ENCODE measurements at regions not wholly inside any gene's neighbourhood (a gene's known extent, or its start where the extent isn't known, plus 50 kb on each side); places are given as distances from the start of the nearest gene placed in this dataset.

- no peak for DNase-seq
Measured at GRCh38 chr15:91523596-91523995, 329.9 kb upstream of the SLCO3A1 start.

DNA sequence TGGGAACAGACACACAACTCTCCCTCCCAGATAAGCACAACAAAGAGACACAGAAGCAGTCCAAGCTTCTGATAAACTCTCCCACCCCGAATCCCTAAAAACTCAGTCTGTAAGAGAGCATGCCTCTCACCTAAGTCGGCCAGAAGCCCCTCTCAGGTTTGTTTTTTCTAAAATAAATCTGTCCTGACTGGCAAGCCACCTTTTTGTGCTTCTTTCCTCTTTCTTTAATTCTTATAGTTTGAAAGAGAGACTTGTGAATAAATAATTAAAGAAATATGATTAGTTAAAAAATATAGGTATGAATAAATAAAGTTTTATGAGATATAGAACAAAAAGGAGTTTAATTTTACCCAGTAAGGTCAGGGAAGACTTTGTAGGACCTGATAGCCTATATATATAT, 329.0 kb upstream of the SLCO3A1 start:
- no peak for DNase-seq

- DNase-seq = no peak
Measured at GRCh38 chr15:91525751-91526150, 327.8 kb upstream of the SLCO3A1 start.

GRCh38 chr15:91526424-91526823, 327.1 kb upstream of the SLCO3A1 start:
- DNase-seq = no peak

DNA sequence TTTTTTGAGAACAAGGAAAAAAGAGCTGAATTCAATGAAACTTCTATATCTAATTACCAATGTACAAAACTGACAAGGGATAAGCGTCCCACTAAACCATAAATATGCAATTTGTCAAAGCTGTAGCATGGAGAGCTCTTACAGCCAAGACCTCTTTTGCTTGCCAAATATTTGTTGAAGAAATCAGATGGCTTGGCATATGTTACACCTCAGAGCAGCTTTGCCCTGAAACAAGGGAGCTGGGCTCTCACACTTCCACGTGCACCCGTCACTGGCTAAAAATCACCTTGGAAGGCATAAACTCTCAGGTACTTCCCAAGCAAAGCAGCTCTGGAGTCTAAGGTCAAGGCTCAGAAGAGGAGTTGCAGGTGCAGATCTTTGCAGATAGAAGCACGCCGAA, 324.7 kb upstream of the SLCO3A1 start:
- no peak for DNase-seq

GRCh38 chr15:91529534-91529933, 324.0 kb upstream of the SLCO3A1 start:
- DNase-seq = no peak

DNA sequence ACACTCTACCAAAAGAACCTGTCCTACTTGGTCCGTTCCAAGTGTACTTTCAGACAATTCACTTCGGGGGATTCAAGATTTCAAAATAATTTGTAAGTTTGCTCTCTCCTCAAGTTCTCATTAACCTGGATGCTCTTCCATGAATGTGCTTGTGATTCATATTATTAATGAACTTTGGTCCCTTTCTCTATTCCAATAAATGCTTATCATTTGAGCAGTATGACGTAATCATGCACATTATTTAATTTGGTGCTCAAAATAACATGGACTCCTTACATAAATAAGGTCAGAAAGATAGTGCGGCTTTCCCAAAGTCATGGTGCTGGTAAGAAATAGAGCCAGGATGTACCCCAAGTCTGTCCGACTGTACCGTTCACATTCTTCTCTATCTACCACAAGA, 323.2 kb upstream of the SLCO3A1 start:
- DNase-seq = no peak

- no peak for DNase-seq
Measured at GRCh38 chr15:91530956-91531582, 322.4 kb upstream of the SLCO3A1 start.

GRCh38 chr15:91534235-91534634, 319.3 kb upstream of the SLCO3A1 start:
- DNase-seq = no peak

DNA sequence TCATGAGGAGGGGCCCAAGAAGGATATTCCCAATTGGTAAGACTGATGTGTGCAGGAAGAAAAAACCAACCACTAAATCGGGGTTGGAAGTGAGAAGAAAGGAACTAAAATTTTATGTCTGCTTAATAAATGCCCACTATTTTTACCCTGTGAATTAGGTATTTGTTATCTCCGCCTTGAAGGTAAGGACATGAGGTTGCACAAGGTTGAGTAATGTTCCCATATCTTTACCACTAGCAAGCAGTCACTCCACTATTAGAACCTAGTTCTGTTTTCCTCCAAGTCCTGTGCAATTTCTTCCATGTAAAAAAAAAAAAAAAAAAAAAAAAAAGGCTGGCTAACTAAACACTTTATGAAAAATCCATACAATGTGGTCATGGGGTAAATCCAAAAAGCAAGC, 318.5 kb upstream of the SLCO3A1 start:
- no peak for DNase-seq

- no peak for DNase-seq
Measured at GRCh38 chr15:91535856-91536500, 317.5 kb upstream of the SLCO3A1 start.

GRCh38 chr15:91537856-91538255, 315.7 kb upstream of the SLCO3A1 start:
- no peak for DNase-seq

- DNase-seq = no peak
Measured at GRCh38 chr15:91538782-91539181, 314.7 kb upstream of the SLCO3A1 start.

GRCh38 chr15:91541286-91541685, 312.2 kb upstream of the SLCO3A1 start:
- DNase-seq = no peak

DNA sequence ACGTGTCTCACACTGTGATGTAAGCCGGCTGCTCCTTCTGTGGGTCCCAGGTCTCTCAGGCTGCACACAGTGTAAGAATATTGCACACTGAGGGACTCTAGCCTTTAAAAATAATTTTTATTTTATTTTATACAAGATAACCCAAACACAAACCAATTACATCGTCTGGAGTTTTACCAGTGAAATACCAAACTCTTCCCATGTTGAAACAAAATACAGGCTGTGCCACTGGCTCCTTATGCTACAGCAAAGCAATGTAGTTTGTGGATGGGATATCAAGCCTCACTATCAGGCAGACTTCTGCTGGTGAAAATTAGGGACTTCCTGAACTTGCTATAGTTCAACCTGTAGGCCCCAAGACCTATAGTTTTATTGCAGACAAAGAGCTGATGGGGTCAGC, 311.3 kb upstream of the SLCO3A1 start:
- DNase-seq = no peak

GRCh38 chr15:91547356-91547755, 306.2 kb upstream of the SLCO3A1 start:
- DNase-seq = no peak

DNA sequence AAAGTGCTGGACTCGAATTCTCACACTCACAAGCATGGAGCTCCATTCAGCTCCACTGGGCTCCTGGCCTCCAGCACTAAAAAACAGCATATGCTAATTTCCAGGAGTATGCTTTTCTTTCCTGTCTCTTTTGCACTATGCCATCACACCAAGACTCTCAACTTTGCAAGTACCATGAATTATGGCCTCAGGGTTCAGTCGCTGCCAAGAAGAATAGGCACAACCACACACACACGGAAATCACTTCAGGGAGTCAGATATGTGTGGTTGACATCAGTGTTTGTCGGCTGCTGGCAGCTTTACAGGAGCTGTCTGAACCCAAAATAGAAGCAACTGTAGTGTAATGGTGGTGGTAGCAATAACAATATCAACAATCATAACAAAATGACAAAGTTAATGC, 305.0 kb upstream of the SLCO3A1 start:
- no peak for DNase-seq

DNA sequence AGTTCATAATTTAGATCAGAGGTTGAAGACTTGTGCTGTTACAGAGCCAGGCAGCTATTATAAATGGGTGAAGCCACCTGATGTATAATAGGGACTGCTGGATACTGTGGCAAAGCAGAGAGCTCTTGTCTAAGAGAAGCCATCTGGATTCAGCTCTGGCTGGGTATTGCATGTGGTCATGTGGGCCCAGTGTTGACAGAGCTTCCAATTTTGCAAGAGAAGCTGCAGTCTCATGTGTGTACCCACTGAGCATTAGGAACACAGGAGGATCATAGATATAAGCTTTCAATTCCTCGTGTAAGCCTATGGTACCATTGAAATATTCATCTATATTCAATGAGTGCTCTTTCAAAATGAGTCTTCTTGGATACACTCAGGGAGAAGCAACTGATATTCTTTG, 303.9 kb upstream of the SLCO3A1 start:
- no peak for DNase-seq

GRCh38 chr15:91552555-91552954, 301.0 kb upstream of the SLCO3A1 start:
- DNase-seq = no peak

GRCh38 chr15:91553196-91553854, 300.2 kb upstream of the SLCO3A1 start:
- DNase-seq = no peak

DNA sequence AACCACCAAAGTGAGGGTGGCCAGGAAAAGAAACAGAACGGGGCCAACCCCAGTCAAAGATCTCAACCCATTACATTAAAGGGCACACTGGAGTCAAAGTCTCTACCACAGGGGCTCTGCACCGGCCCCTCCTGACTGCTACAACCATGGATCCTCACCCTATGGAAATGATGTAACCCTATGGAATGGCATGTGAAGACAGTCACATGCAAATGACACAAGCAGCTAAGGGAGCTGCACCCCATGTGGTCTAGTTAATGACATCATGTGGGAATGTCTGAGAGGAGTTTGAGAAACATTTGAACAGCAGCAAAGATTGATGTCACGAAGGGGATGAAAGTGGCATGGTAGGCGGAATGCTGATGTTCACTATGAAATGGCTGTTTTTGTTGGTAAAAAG, 298.2 kb upstream of the SLCO3A1 start:
- DNase-seq = no peak

GRCh38 chr15:91556926-91557325, 296.6 kb upstream of the SLCO3A1 start:
- DNase-seq = no peak

DNA sequence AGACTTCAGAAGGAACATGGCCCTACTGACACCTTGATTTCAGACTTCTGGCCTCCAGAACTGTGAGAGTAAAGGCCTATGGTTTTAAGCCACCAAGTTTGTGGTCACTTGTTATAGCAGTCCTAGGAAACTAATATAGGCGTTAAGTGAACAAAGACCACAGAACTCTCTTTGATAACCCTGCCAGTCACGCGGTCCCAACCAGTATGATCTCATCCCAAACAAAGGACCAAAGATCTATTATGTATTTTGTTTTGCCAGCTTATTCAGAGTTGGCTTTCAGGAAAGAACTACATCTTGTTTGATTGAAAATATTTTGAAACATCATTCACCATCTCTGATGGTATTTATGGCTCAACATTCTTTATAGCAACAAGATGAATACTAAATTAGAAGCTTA, 294.4 kb upstream of the SLCO3A1 start:
- DNase-seq = no peak

DNA sequence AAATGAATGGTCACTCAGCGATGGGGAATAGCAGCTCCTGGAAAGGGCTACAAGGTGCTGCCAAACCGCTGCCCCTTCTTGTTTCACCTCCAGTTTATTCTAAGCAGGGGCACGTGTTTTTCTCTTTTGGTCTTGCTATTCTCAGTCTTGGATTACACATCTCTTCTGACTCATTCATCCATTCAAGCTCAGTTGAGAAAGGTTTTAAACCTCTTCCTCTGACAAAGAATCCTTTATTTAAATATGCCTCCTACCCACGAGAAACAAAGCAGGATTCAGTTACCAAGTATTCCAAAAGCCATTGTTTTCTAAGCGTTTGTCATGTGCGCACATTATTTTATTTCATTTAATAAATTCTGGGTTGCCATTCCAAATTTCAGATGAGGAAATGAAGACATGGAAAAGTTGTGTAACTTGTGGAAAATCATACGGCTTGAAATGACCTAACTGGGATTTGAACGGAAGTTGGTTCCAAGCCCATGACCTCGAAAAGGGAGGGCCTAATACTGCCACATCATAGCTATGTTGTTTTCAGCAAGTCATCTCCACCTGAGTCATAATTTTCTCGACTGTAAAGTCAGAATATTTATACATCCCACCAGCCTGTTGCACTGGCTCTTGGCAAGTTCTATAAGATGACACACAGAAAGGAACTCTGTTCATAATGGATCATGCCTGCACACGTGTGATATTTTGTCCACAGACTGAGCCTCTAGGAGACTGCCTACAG, 292.0 kb upstream of the SLCO3A1 start:
- DNase-seq = no peak

Data from CD4-positive, alpha-beta T cell treated with Interleukin-17A for 1 hour (primary cell).